ENCODE measurements at regions not wholly inside any gene's neighbourhood (a gene's known extent, or its start where the extent isn't known, plus 50 kb on each side); places are given as distances from the start of the nearest gene placed in this dataset.

- no peak for TF ChIP-seq CTCF (IDR thresholded peaks at IDR 0.05; ENCODE audit: borderline replicate concordance, extremely low read depth, low read length, poor library complexity, severe bottlenecking)
- no peak for TF ChIP-seq EZH2 (IDR thresholded peaks at IDR 0.05; ENCODE audit: borderline replicate concordance, low read depth, low read length, severe bottlenecking)
- H3K9ac ChIP-seq (ENCODE audit: low read depth, low read length): no peak overlapping the region
Observed at GRCh38 chr3:101998256-101998926, 149.1 kb downstream of the NFKBIZ start.

GRCh38 chr3:101999177-101999779 lies 150.0 kb downstream of the NFKBIZ start:
- Histone ChIP-seq H3K4me2 (ENCODE audit: insufficient read depth, low read length) (no peak overlapping the region), H3K79me2 (ENCODE audit: insufficient read depth, low read length) (no peaks in the 10 kb centered on the region), H3K4me3 (ENCODE audit: low read depth in 1 of 2, low read length in 2 of 2) (no peak overlapping the region), H3K36me3 (ENCODE audit: insufficient read depth, low read length) (no peaks in the 10 kb centered on the region), H3K9me3 (ENCODE audit: insufficient read depth, low read length, severe bottlenecking) (no peaks in the 10 kb centered on the region), H2AFZ (ENCODE audit: low read depth, low read length) (no peak overlapping the region), H3K9ac (ENCODE audit: low read depth, low read length) (no peak overlapping the region), H3K27me3 (ENCODE audit: insufficient read depth, low read length, poor library complexity) (peaks cover 6% of the 10 kb centered on the region), H3K27ac (ENCODE audit: low read length) (no peak overlapping the region), H3K4me1 (ENCODE audit: insufficient read depth, low read length) (no peaks in the 10 kb centered on the region), H4K20me1 (ENCODE audit: insufficient read depth, low read length) (no peaks in the 10 kb centered on the region)
- TF ChIP-seq CTCF (IDR thresholded peaks at IDR 0.05; ENCODE audit: borderline replicate concordance, extremely low read depth, low read length, poor library complexity, severe bottlenecking): no peak
- no peak for TF ChIP-seq EZH2 (IDR thresholded peaks at IDR 0.05; ENCODE audit: borderline replicate concordance, low read depth, low read length, severe bottlenecking)
- DNase-seq (no peak), ATAC-seq (ENCODE audit: insufficient read depth, low read depth) (no peak)

More at GRCh38 chr3:101998256-101998926, 149.1 kb downstream of the NFKBIZ start:
- Histone ChIP-seq H3K79me2 (ENCODE audit: insufficient read depth, low read length) (no peaks in the 10 kb centered on the region), H3K9me3 (ENCODE audit: insufficient read depth, low read length, severe bottlenecking) (no peaks in the 10 kb centered on the region), H2AFZ (ENCODE audit: low read depth, low read length) (no peak overlapping the region), H3K36me3 (ENCODE audit: insufficient read depth, low read length) (no peaks in the 10 kb centered on the region), H3K4me1 (ENCODE audit: insufficient read depth, low read length) (no peaks in the 10 kb centered on the region), H3K4me3 (ENCODE audit: low read depth in 1 of 2, low read length in 2 of 2) (no peak overlapping the region), H3K27me3 (ENCODE audit: insufficient read depth, low read length, poor library complexity) (peaks cover 6% of the 10 kb centered on the region), H4K20me1 (ENCODE audit: insufficient read depth, low read length) (no peaks in the 10 kb centered on the region), H3K4me2 (ENCODE audit: insufficient read depth, low read length) (no peak overlapping the region), H3K27ac (ENCODE audit: low read length) (no peak overlapping the region)
- no peak for ATAC-seq (ENCODE audit: insufficient read depth, low read depth)
- DNase-seq: no peak

- no peak overlapping the region for H3K9ac ChIP-seq (ENCODE audit: low read depth, low read length)
- DNase-seq (no peak), ATAC-seq (ENCODE audit: insufficient read depth, low read depth) (no peak)
- H3K4me3 ChIP-seq (ENCODE audit: low read depth in 1 of 2, low read length in 2 of 2): no peak overlapping the region
- H3K27me3 ChIP-seq (ENCODE audit: insufficient read depth, low read length, poor library complexity): peaks cover 4% of the 10 kb centered on the region
- H3K9me3 ChIP-seq (ENCODE audit: insufficient read depth, low read length, severe bottlenecking): no peaks in the 10 kb centered on the region
- TF ChIP-seq EZH2 (IDR thresholded peaks at IDR 0.05; ENCODE audit: borderline replicate concordance, low read depth, low read length, severe bottlenecking) (no peak), CTCF (IDR thresholded peaks at IDR 0.05; ENCODE audit: borderline replicate concordance, extremely low read depth, low read length, poor library complexity, severe bottlenecking) (no peak)
- H3K36me3 ChIP-seq (ENCODE audit: insufficient read depth, low read length): no peaks in the 10 kb centered on the region
- H4K20me1 ChIP-seq (ENCODE audit: insufficient read depth, low read length): no peaks in the 10 kb centered on the region
- H3K4me2 ChIP-seq (ENCODE audit: insufficient read depth, low read length): no peak overlapping the region
- no peak overlapping the region for H2AFZ ChIP-seq (ENCODE audit: low read depth, low read length)
- H3K27ac ChIP-seq (ENCODE audit: low read length): no peak overlapping the region
- H3K79me2 ChIP-seq (ENCODE audit: insufficient read depth, low read length): no peaks in the 10 kb centered on the region
- no peaks in the 10 kb centered on the region for H3K4me1 ChIP-seq (ENCODE audit: insufficient read depth, low read length)
Observed at GRCh38 chr3:102000620-102001209, 151.4 kb downstream of the NFKBIZ start.

Data from DND-41 (cell line).